Raji (cell line): ENCODE measurements at regions not wholly inside any gene's neighbourhood (a gene's known extent, or its start where the extent isn't known, plus 50 kb on each side); places are given as distances from the start of the nearest gene placed in this dataset.

ENCODE experiments used
- POLR2A ChIP-seq: IDR thresholded peaks from 2 replicates; pipeline ENCODE4 v1.6.1; 2011; ENCODE audit warnings: low read depth, low read length, control low read depth; ENCODE audit not compliant: insufficient read depth

- no peak for TF ChIP-seq POLR2A
Observed at GRCh38 chr5:8884029-8884428, 661.8 kb downstream of the SEMA5A start.

- TF ChIP-seq POLR2A = no peak
Observed at GRCh38 chr5:8892926-8893325, 652.9 kb downstream of the SEMA5A start.

- no peak for TF ChIP-seq POLR2A
Observed at GRCh38 chr5:8894031-8894430, 651.8 kb downstream of the SEMA5A start.

GRCh38 chr5:8895062-8895461, 650.8 kb downstream of the SEMA5A start:
- TF ChIP-seq POLR2A = no peak

GRCh38 chr5:8895599-8895998, 650.3 kb downstream of the SEMA5A start:
- TF ChIP-seq POLR2A = no peak

- no peak for TF ChIP-seq POLR2A
Observed at GRCh38 chr5:8897316-8897715, 648.6 kb downstream of the SEMA5A start.

- no peak for TF ChIP-seq POLR2A
Observed at GRCh38 chr5:8905021-8905420, 640.9 kb downstream of the SEMA5A start.

GRCh38 chr5:8906303-8906967, 639.4 kb downstream of the SEMA5A start:
- no peak for TF ChIP-seq POLR2A

- no peak for TF ChIP-seq POLR2A
Observed at GRCh38 chr5:8907168-8907868, 638.6 kb downstream of the SEMA5A start.

GRCh38 chr5:8908055-8908683, 637.7 kb downstream of the SEMA5A start:
- no peak for TF ChIP-seq POLR2A

GRCh38 chr5:8912106-8912505, 633.8 kb downstream of the SEMA5A start:
- TF ChIP-seq POLR2A = no peak

GRCh38 chr5:8913522-8913921, 632.4 kb downstream of the SEMA5A start:
- no peak for TF ChIP-seq POLR2A

GRCh38 chr5:8919096-8919495, 626.8 kb downstream of the SEMA5A start:
- TF ChIP-seq POLR2A = no peak

GRCh38 chr5:8923526-8923925, 622.3 kb downstream of the SEMA5A start:
- no peak for TF ChIP-seq POLR2A

GRCh38 chr5:8924054-8924793, 621.7 kb downstream of the SEMA5A start:
- no peak for TF ChIP-seq POLR2A
